Hepatocyte (in vitro differentiated cells): ENCODE measurements at regions not wholly inside any gene's neighbourhood (a gene's known extent, or its start where the extent isn't known, plus 50 kb on each side); places are given as distances from the start of the nearest gene placed in this dataset.

ENCODE experiments used
- CTCF ChIP-seq: fragments of 200-600 bp; sonication (generic); IDR thresholded peaks from 2 replicates; pipeline ENCODE4 v1.5.1; 2016; ENCODE audit warnings: antibody characterized with exemption, mild to moderate bottlenecking; ENCODE audit not compliant: poor library complexity
- EZH2 ChIP-seq: fragments of 200-600 bp; sonication (generic); IDR thresholded peaks from 2 replicates; pipeline ENCODE4 v1.6.1; 2016; ENCODE audit warnings: antibody characterized with exemption, mild to moderate bottlenecking, borderline replicate concordance
- EZH2phosphoT487 ChIP-seq: fragments of 200-600 bp; sonication (generic); IDR thresholded peaks from one replicate; pipeline ENCODE4 v1.6.1; 2018; ENCODE audit warnings: antibody characterized with exemption, mild to moderate bottlenecking, low read depth, moderate library complexity; ENCODE audit not compliant: unreplicated experiment, severe bottlenecking

DNA sequence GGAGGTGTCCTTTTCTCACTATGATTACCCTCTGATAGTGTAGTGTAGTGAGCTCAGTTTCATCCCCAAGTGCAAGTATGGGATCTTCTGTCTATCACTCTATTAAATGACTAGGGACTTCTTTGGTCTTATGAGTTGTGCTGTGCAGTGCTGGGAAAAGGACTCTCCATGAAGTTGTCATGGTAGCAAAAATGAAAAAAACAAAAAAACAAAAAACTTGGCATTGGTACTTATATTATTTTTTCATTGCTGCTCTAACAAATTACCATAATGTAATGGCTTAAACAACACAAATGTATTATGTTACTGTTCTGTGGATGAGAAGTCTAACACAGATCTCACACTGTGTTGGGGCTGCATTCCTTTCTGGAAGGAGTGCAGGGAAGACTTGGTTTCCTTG, 393.1 kb upstream of the NOVA1 start:
- TF ChIP-seq CTCF (no peak), EZH2 (no peak), EZH2phosphoT487 (no peak)
